SU-DHL-6 (cell line): ENCODE measurements at regions not wholly inside any gene's neighbourhood (a gene's known extent, or its start where the extent isn't known, plus 50 kb on each side); places are given as distances from the start of the nearest gene placed in this dataset.

ENCODE experiments used
- H2AFZ ChIP-seq: fragments of 200-600 bp; sonication (generic); 2 replicates; pipeline ENCODE4 v1.6.1; 2014; ENCODE audit warnings: low read depth, mild to moderate bottlenecking, moderate library complexity, mixed read lengths, antibody characterized with exemption, low read length; ENCODE audit not compliant: severe bottlenecking
- H3F3A ChIP-seq: fragments of 200-600 bp; shearing (Covaris generic); 2 replicates; pipeline ENCODE4 v1.6.0; 2016; ENCODE audit warnings: antibody characterized with exemption, mild to moderate bottlenecking; ENCODE audit not compliant: insufficient read depth
- H3K27ac ChIP-seq: fragments of 200-600 bp; sonication (generic); 2 replicates; pipeline ENCODE4 v1.5.1; 2016; ENCODE audit warnings: low read depth, mild to moderate bottlenecking, low read length, moderate library complexity, mixed read lengths
- H3K27me3 ChIP-seq: fragments of 200-600 bp; sonication (generic), shearing (Covaris generic); 2 replicates; pipeline ENCODE4 v1.6.0; 2014; ENCODE audit warnings: mild to moderate bottlenecking, low read length
- H3K36me3 ChIP-seq: fragments of 200-600 bp; sonication (generic); 2 replicates; pipeline ENCODE4 v1.6.1; 2014; ENCODE audit warnings: mild to moderate bottlenecking, low read length, mixed read lengths
- H3K4me2 ChIP-seq: fragments of 300-600, 200-600 bp; shearing (Covaris generic), sonication (generic); 2 replicates; pipeline ENCODE4 v1.6.0; 2014; ENCODE audit warnings: low read length, low read depth, mild to moderate bottlenecking; ENCODE audit not compliant: poor library complexity, severe bottlenecking
- H3K4me3 ChIP-seq: fragments of 200-600 bp; sonication (generic); 2 replicates; pipeline ENCODE4 v1.5.1; 2014; ENCODE audit warnings: antibody characterized with exemption, low read length, mild to moderate bottlenecking, mixed read lengths; ENCODE audit not compliant: insufficient read depth, poor library complexity, severe bottlenecking
- H3K79me2 ChIP-seq: fragments of 200-600 bp; sonication (generic); 2 replicates; pipeline ENCODE4 v1.6.1; 2014; ENCODE audit warnings: mild to moderate bottlenecking, low read length, moderate library complexity; ENCODE audit not compliant: insufficient read depth
- H3K9ac ChIP-seq: fragments of 200-600 bp; sonication (generic); 2 replicates; pipeline ENCODE4 v1.7.0; 2014; ENCODE audit warnings: mild to moderate bottlenecking, low read length
- H3K9me2 ChIP-seq: fragments of 200-600 bp; sonication (generic); replicated peaks from 2 replicates; pipeline ENCODE4 v1.6.1; 2014; ENCODE audit warnings: low read length; ENCODE audit not compliant: insufficient read depth
- H3K9me3 ChIP-seq: fragments of 200-600 bp; sonication (generic); 2 replicates; pipeline ENCODE4 v1.6.1; 2014; ENCODE audit warnings: low read length, mixed read lengths; ENCODE audit not compliant: insufficient read depth
- H4K20me1 ChIP-seq: fragments of 200-600 bp; sonication (generic); 2 replicates; pipeline ENCODE4 v1.6.1; 2014; ENCODE audit warnings: low read depth, mild to moderate bottlenecking, antibody characterized with exemption, low read length, moderate library complexity, mixed read lengths
- EZH2phosphoT487 ChIP-seq: fragments of 200-600 bp; sonication (generic), shearing (Covaris generic); conservative IDR thresholded peaks from 2 replicates; pipeline ENCODE4 v1.6.1; 2018; ENCODE audit warnings: mild to moderate bottlenecking, antibody characterized with exemption, low read length, moderate library complexity, mixed read lengths
- TF ChIP-seq, protein P1 (sequence below): fragments of 200-600 bp; sonication (generic); IDR thresholded peaks from one replicate; pipeline ENCODE4 v1.5.1; 2017; ENCODE audit warnings: antibody characterized with exemption, mild to moderate bottlenecking, low read length, moderate library complexity; ENCODE audit not compliant: insufficient read depth, poor library complexity, severe bottlenecking

DNA sequence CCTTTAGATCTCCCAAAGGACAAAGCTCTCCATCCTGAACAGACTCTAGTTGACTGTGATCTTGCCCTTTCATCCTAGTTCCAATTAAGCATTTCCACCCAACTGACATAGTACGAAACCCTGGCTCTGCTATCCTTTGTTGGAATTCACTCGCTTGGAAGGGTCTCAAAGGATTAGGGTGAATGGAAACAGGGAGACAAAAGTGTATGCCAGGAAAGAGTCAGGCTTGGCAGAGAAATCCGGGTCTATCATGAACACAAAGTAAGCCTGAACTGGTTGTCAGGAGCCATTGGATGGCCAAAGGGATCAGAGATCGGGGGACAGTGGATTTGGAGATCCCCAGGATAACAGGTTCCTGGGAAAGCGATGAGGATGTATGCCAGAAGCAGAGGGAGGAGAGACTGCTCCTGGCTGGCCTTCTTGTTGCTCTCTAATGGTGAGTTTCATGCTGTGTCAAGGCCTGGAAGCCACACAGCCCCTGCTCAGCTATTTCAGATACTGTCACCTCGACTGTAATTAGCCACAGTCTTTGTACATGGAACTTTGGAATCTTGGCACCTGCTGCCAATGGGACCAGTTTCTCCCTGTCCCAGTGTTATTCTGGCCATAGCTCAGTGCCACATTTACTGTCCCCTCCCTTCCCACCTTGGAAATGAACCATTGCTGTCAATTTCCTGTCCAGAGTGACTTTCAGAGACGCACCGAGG, 1168.7 kb upstream of the AUTS2 start:
- H3K4me3 ChIP-seq, result no peak overlapping the region
- H4K20me1 ChIP-seq, result no peaks in the 10 kb centered on the region
- no peaks in the 10 kb centered on the region for H3K9me2 ChIP-seq
- no peaks in the 10 kb centered on the region for H3K79me2 ChIP-seq
- H2AFZ ChIP-seq, result no peak overlapping the region
- TF ChIP-seq, protein P1, sequence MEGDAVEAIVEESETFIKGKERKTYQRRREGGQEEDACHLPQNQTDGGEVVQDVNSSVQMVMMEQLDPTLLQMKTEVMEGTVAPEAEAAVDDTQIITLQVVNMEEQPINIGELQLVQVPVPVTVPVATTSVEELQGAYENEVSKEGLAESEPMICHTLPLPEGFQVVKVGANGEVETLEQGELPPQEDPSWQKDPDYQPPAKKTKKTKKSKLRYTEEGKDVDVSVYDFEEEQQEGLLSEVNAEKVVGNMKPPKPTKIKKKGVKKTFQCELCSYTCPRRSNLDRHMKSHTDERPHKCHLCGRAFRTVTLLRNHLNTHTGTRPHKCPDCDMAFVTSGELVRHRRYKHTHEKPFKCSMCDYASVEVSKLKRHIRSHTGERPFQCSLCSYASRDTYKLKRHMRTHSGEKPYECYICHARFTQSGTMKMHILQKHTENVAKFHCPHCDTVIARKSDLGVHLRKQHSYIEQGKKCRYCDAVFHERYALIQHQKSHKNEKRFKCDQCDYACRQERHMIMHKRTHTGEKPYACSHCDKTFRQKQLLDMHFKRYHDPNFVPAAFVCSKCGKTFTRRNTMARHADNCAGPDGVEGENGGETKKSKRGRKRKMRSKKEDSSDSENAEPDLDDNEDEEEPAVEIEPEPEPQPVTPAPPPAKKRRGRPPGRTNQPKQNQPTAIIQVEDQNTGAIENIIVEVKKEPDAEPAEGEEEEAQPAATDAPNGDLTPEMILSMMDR, result no peak
- TF ChIP-seq EZH2phosphoT487, result no peak
- no peaks in the 10 kb centered on the region for H3K9me3 ChIP-seq
- H3F3A ChIP-seq, result no peaks in the 10 kb centered on the region
- H3K9ac ChIP-seq, result no peak overlapping the region
- H3K36me3 ChIP-seq, result no peaks in the 10 kb centered on the region
- no peak overlapping the region for H3K27ac ChIP-seq
- no peaks in the 10 kb centered on the region for H3K27me3 ChIP-seq
- H3K4me2 ChIP-seq, result no peak overlapping the region

DNA sequence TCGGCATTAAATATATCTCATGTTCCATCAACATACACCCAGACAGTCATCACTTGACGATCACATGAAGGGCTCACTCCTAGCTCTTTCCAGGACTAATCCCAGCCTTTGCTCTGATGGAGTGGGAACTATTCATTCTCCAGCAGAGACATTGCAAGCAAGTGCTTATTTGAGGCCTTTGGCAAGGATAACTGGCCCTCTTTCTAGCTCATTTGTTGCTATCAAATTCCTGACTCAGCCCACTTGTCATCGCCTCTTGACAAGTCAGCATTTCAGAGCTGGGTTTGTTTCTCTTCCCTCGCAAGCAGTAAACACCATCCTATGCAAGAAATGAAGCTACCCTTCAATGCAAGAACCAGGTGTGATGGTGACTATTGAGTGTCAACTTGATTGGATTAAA, 1165.7 kb upstream of the AUTS2 start:
- TF ChIP-seq EZH2phosphoT487, result no peak
- TF ChIP-seq, protein P1, result no peak
- Histone ChIP-seq H3K27me3 (no peaks in the 10 kb centered on the region), H3K36me3 (no peaks in the 10 kb centered on the region), H4K20me1 (no peaks in the 10 kb centered on the region), H3K9me2 (no peaks in the 10 kb centered on the region), H3K9me3 (0 out of 2 replicates have a peak, but pooled peaks cover 10% of the 10 kb centered on the region), H2AFZ (no peak overlapping the region), H3K9ac (no peak overlapping the region), H3F3A (no peaks in the 10 kb centered on the region), H3K79me2 (no peaks in the 10 kb centered on the region), H3K4me3 (no peak overlapping the region), H3K27ac (no peak overlapping the region), H3K4me2 (no peak overlapping the region)

DNA sequence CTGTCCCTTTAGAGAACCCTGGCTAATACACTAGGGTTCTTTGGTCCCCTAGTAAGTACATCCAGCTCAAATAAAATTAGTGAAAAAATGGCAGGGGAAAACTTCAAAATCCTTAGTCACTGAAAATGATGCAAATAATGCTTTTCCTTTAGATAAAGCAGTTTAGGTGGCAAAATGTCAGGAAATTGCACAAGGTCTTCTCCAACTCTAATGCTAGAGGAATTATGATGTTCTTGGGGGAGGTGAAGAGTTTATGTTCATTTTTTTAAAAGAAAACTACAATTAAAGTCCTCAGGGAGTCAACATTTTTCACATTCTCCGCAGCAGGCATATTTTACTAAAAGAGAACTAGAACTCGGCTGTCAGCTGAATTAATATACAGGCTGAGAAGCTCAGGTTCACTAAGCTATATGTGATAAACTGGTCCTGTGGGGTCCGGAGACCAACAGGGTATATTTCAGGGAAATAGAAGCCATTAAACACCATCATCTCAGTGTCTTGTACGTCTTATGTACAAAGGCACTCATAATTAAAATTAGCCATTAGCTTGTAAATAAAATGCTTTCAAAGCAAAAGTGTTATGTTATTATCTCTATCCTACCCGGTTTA, 1164.7 kb upstream of the AUTS2 start:
- H3K79me2 ChIP-seq, result no peaks in the 10 kb centered on the region
- TF ChIP-seq, protein P1, result no peak
- no peak for TF ChIP-seq EZH2phosphoT487
- H2AFZ ChIP-seq, result no peak overlapping the region
- no peaks in the 10 kb centered on the region for H3K36me3 ChIP-seq
- H3K27me3 ChIP-seq, result no peaks in the 10 kb centered on the region
- H3K9me2 ChIP-seq, result no peaks in the 10 kb centered on the region
- peaks cover 19% of the 10 kb centered on the region; the same call in 1 of the 2 replicates for H3K9me3 ChIP-seq
- H3K9ac ChIP-seq, result no peak overlapping the region
- H4K20me1 ChIP-seq, result no peaks in the 10 kb centered on the region
- H3F3A ChIP-seq, result no peaks in the 10 kb centered on the region
- H3K4me3 ChIP-seq, result no peak overlapping the region
- no peak overlapping the region for H3K4me2 ChIP-seq
- H3K27ac ChIP-seq, result no peak overlapping the region
